HEK293 (cell line): ENCODE measurements at regions not wholly inside any gene's neighbourhood (a gene's known extent, or its start where the extent isn't known, plus 50 kb on each side); places are given as distances from the start of the nearest gene placed in this dataset.

Source experiments
- BCL11A ChIP-seq: fragments of 450-650 bp; formaldehyde crosslinking; IDR thresholded peaks from 2 replicates; pipeline ENCODE4 v1.5.1; 2016; ENCODE audit warnings: low read depth, missing biosample characterization, missing genetic modification characterization
- CTCF ChIP-seq: fragments of 450-650 bp; formaldehyde crosslinking; IDR thresholded peaks from 2 replicates; pipeline ENCODE4 v1.5.1; 2016; ENCODE audit warnings: missing biosample characterization, missing genetic modification characterization
- REST ChIP-seq: fragments of 450-650 bp; formaldehyde crosslinking; IDR thresholded peaks from 2 replicates; pipeline ENCODE4 v1.5.1; 2016; ENCODE audit warnings: missing biosample characterization, missing genetic modification characterization
- ZNF561 ChIP-seq: fragments of 450-650 bp; IDR thresholded peaks from 2 replicates; pipeline ENCODE4 v1.5.1; 2018; ENCODE audit warnings: missing biosample characterization, missing genetic modification characterization, borderline replicate concordance

GRCh38 chr5:40401284-40402006, 278.3 kb upstream of the PTGER4 start:
- TF ChIP-seq ZNF561 (tag by site-specific recombination), result no peak
- no peak for TF ChIP-seq CTCF
- no peak for TF ChIP-seq REST (tag by site-specific recombination)
- no peak for TF ChIP-seq BCL11A (tag by site-specific recombination)
